ENCODE measurements at regions not wholly inside any gene's neighbourhood (a gene's known extent, or its start where the extent isn't known, plus 50 kb on each side); places are given as distances from the start of the nearest gene placed in this dataset.

DNA sequence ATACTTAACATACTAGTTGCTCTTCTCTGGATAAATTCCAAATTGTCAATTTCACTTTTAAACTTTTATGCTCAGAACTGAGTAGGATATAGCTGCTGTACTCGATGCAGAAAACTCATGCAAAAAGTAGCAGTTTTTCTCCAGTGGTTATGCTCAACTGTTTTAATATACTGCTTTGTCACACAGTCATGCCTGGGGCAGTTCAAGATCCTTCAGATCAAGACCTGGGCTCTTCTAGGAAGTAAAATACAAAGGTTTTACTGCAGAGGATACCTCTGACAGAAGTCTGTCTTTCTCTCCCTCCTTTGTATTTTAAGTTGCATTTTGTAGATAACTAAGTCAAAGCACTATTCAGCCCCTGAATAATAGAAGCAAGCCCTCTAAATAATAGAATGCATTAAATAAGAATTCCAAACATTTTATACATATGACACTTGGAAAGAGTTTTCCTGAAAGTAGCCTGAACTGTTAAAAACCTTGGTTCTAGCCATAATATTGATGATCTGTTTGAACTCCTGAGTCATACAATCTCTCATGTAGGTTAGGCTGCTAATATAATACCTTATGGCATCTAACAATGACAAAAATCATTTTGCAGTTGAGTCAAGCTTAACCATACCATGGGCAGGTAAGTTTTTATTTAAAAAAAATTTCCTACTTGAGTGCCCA is 183.3 kb upstream of the TRIB2 start:
- Histone ChIP-seq H3K9me3 (ENCODE audit: control insufficient read depth, insufficient read depth, low read length) (no peaks in the 10 kb centered on the region), H3K79me2 (ENCODE audit: control insufficient read depth, low read length) (no peaks in the 10 kb centered on the region), H4K20me1 (ENCODE audit: control insufficient read depth, insufficient read depth, low read depth, low read length) (no peaks in the 10 kb centered on the region), H3K27ac (ENCODE audit: low read depth, low read length) (no peak overlapping the region), H3K4me1 (ENCODE audit: control insufficient read depth, low read length) (no peaks in the 10 kb centered on the region), H3K4me2 (ENCODE audit: low read length) (no peak overlapping the region), H3K4me3 (ENCODE audit: low read length) (no peak overlapping the region), H3K36me3 (ENCODE audit: control insufficient read depth, low read length) (no peaks in the 10 kb centered on the region), H3F3A (ENCODE audit: control insufficient read depth, insufficient read depth) (no peaks in the 10 kb centered on the region), H3K9me2 (replicated peaks; ENCODE audit: control insufficient read depth, low read length) (no peaks in the 10 kb centered on the region), H3K27me3 (ENCODE audit: control insufficient read depth, low read length) (no peaks in the 10 kb centered on the region)
- TF ChIP-seq CTCF (IDR thresholded peaks at IDR 0.05; ENCODE audit: low read depth, low read length, poor library complexity, severe bottlenecking) (no peak), EZH2phosphoT487 (IDR thresholded peaks at IDR 0.05; ENCODE audit: borderline replicate concordance, low read length) (no peak)

DNA sequence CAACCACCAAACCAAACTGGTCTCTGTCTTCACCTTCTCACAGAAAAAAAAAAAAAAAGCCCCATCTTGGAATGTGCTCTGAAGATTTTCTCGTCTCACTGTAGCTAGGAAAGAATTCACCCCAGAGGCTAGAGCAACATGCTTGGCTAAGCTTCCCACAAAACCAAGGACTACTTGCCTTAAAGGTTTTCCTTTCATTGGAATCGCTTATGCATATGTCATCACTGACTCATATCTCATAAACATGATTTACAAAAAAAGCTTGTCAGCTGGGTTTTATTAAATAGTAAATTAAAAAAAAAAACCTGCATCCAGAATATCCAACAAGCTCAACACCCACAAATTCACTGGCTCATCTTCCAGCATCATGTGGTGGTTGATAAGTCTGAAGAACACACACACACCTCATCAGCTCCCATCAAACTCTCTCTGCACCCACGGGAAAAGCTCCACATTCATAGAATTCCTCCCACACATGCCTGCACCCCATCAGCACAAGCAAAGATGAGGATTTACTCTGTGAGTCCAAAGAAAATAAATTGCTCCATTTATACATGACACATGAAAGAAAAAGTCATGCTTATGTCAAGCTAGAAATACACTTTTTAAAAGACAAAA is 182.0 kb upstream of the TRIB2 start:
- Histone ChIP-seq H3K27ac (ENCODE audit: low read depth, low read length) (no peak overlapping the region), H3K36me3 (ENCODE audit: control insufficient read depth, low read length) (no peaks in the 10 kb centered on the region), H3K4me1 (ENCODE audit: control insufficient read depth, low read length) (no peaks in the 10 kb centered on the region), H4K20me1 (ENCODE audit: control insufficient read depth, insufficient read depth, low read depth, low read length) (no peaks in the 10 kb centered on the region), H3K79me2 (ENCODE audit: control insufficient read depth, low read length) (no peaks in the 10 kb centered on the region), H3K9me2 (replicated peaks; ENCODE audit: control insufficient read depth, low read length) (no peaks in the 10 kb centered on the region), H3K4me2 (ENCODE audit: low read length) (no peak overlapping the region), H3F3A (ENCODE audit: control insufficient read depth, insufficient read depth) (no peaks in the 10 kb centered on the region), H3K9me3 (ENCODE audit: control insufficient read depth, insufficient read depth, low read length) (no peaks in the 10 kb centered on the region), H3K4me3 (ENCODE audit: low read length) (no peak overlapping the region), H3K27me3 (ENCODE audit: control insufficient read depth, low read length) (no peaks in the 10 kb centered on the region)
- TF ChIP-seq EZH2phosphoT487 (IDR thresholded peaks at IDR 0.05; ENCODE audit: borderline replicate concordance, low read length) (no peak), CTCF (IDR thresholded peaks at IDR 0.05; ENCODE audit: low read depth, low read length, poor library complexity, severe bottlenecking) (no peak)

DNA sequence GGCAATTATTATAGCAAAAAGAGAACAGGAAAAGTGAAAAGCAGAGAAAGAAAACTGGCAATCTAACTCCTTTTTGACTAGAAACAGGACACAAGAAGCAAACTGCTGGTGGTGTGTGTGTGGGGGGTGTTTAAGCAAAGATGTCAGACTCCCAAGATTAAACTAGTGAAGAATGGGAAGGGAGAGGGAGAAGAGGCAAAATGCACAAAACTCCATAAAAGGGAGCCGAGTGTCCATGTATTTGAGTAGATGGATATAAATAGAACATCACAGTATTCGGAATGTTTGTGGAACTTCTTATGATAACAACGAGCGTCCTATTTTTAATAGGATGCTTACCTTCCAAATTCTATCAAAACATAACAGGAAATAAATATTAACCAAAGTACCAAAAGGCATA is 179.8 kb upstream of the TRIB2 start:
- Histone ChIP-seq H4K20me1 (ENCODE audit: control insufficient read depth, insufficient read depth, low read depth, low read length) (no peaks in the 10 kb centered on the region), H3K4me3 (ENCODE audit: low read length) (no peak overlapping the region), H3K4me2 (ENCODE audit: low read length) (no peak overlapping the region), H3K9me2 (replicated peaks; ENCODE audit: control insufficient read depth, low read length) (no peaks in the 10 kb centered on the region), H3K4me1 (ENCODE audit: control insufficient read depth, low read length) (no peaks in the 10 kb centered on the region), H3F3A (ENCODE audit: control insufficient read depth, insufficient read depth) (no peaks in the 10 kb centered on the region), H3K27ac (ENCODE audit: low read depth, low read length) (no peak overlapping the region), H3K36me3 (ENCODE audit: control insufficient read depth, low read length) (no peaks in the 10 kb centered on the region), H3K9me3 (ENCODE audit: control insufficient read depth, insufficient read depth, low read length) (no peaks in the 10 kb centered on the region), H3K79me2 (ENCODE audit: control insufficient read depth, low read length) (no peaks in the 10 kb centered on the region), H3K27me3 (ENCODE audit: control insufficient read depth, low read length) (no peaks in the 10 kb centered on the region)
- no peak for TF ChIP-seq EZH2phosphoT487 (IDR thresholded peaks at IDR 0.05; ENCODE audit: borderline replicate concordance, low read length)
- TF ChIP-seq CTCF (IDR thresholded peaks at IDR 0.05; ENCODE audit: low read depth, low read length, poor library complexity, severe bottlenecking): no peak
